T-helper 1 cell treated with Interleukin-12 subunit alpha and Interleukin-12 subunit beta and Interleukin-4 antibody, amounts not matched to agents 30 μg/mL and 1 μg/mL, for 36 hours (primary cell): ENCODE measurements at regions not wholly inside any gene's neighbourhood (a gene's known extent, or its start where the extent isn't known, plus 50 kb on each side); places are given as distances from the start of the nearest gene placed in this dataset.

Experiments
- H3K27ac Mint-ChIP-seq: one replicate; pipeline ENCODE4 v1.8.0; 2021; ENCODE audit warnings: mild to moderate bottlenecking, mixed read lengths
- H3K27me3 Mint-ChIP-seq: one replicate; pipeline ENCODE4 v1.8.0; 2021; ENCODE audit warnings: low read depth, mixed read lengths
- H3K36me3 Mint-ChIP-seq: one replicate; pipeline ENCODE4 v1.8.0; 2021; ENCODE audit warnings: low read depth, mixed read lengths
- H3K4me1 Mint-ChIP-seq: one replicate; pipeline ENCODE4 v1.8.0; 2021; ENCODE audit warnings: low read depth, mixed read lengths
- H3K4me3 Mint-ChIP-seq: one replicate; pipeline ENCODE4 v1.8.0; 2021; ENCODE audit warnings: mild to moderate bottlenecking, moderate library complexity, mixed read lengths
- H3K9me3 Mint-ChIP-seq: one replicate; pipeline ENCODE4 v1.8.0; 2021; ENCODE audit warnings: mixed read lengths

GRCh38 chr9:106438928-106439327 is 424.0 kb upstream of the ZNF462 start:
- Mint-ChIP-seq H3K4me3 (no peak overlapping the region), H3K27me3 (no peaks in the 10 kb centered on the region), H3K9me3 (peaks cover 4% of the 10 kb centered on the region), H3K4me1 (no peaks in the 10 kb centered on the region), H3K36me3 (no peaks in the 10 kb centered on the region), H3K27ac (no peak overlapping the region)

GRCh38 chr9:106441283-106441682 is 421.7 kb upstream of the ZNF462 start:
- H3K27me3 Mint-ChIP-seq, result no peaks in the 10 kb centered on the region
- H3K9me3 Mint-ChIP-seq, result peaks cover 4% of the 10 kb centered on the region
- no peak overlapping the region for H3K4me3 Mint-ChIP-seq
- H3K4me1 Mint-ChIP-seq, result no peaks in the 10 kb centered on the region
- H3K27ac Mint-ChIP-seq, result no peak overlapping the region
- no peaks in the 10 kb centered on the region for H3K36me3 Mint-ChIP-seq

- H3K36me3 Mint-ChIP-seq, result no peaks in the 10 kb centered on the region
- H3K4me3 Mint-ChIP-seq, result no peak overlapping the region
- no peaks in the 10 kb centered on the region for H3K27me3 Mint-ChIP-seq
- peaks cover 4% of the 10 kb centered on the region for H3K9me3 Mint-ChIP-seq
- no peaks in the 10 kb centered on the region for H3K4me1 Mint-ChIP-seq
- no peak overlapping the region for H3K27ac Mint-ChIP-seq
Observed at GRCh38 chr9:106443520-106443919, 419.4 kb upstream of the ZNF462 start.

- no peaks in the 10 kb centered on the region for H3K27me3 Mint-ChIP-seq
- H3K4me1 Mint-ChIP-seq, result no peaks in the 10 kb centered on the region
- no peak overlapping the region for H3K27ac Mint-ChIP-seq
- no peak overlapping the region for H3K4me3 Mint-ChIP-seq
- H3K36me3 Mint-ChIP-seq, result no peaks in the 10 kb centered on the region
- no peaks in the 10 kb centered on the region for H3K9me3 Mint-ChIP-seq
Observed at GRCh38 chr9:106445107-106445506, 417.9 kb upstream of the ZNF462 start.

GRCh38 chr9:106449336-106449927 is 413.5 kb upstream of the ZNF462 start:
- H3K27ac Mint-ChIP-seq, result no peak overlapping the region
- H3K4me1 Mint-ChIP-seq, result no peaks in the 10 kb centered on the region
- no peaks in the 10 kb centered on the region for H3K36me3 Mint-ChIP-seq
- H3K27me3 Mint-ChIP-seq, result no peaks in the 10 kb centered on the region
- peaks cover 3% of the 10 kb centered on the region for H3K9me3 Mint-ChIP-seq
- no peak overlapping the region for H3K4me3 Mint-ChIP-seq

GRCh38 chr9:106450549-106450948 is 412.4 kb upstream of the ZNF462 start:
- no peaks in the 10 kb centered on the region for H3K4me1 Mint-ChIP-seq
- H3K9me3 Mint-ChIP-seq, result peaks cover 3% of the 10 kb centered on the region
- no peaks in the 10 kb centered on the region for H3K36me3 Mint-ChIP-seq
- H3K27ac Mint-ChIP-seq, result no peak overlapping the region
- no peak overlapping the region for H3K4me3 Mint-ChIP-seq
- no peaks in the 10 kb centered on the region for H3K27me3 Mint-ChIP-seq

GRCh38 chr9:106451223-106451622 is 411.7 kb upstream of the ZNF462 start:
- Mint-ChIP-seq H3K4me3 (no peak overlapping the region), H3K27ac (no peak overlapping the region), H3K36me3 (no peaks in the 10 kb centered on the region), H3K4me1 (no peaks in the 10 kb centered on the region), H3K9me3 (peaks cover 3% of the 10 kb centered on the region), H3K27me3 (no peaks in the 10 kb centered on the region)

GRCh38 chr9:106456581-106456980 is 406.4 kb upstream of the ZNF462 start:
- no peaks in the 10 kb centered on the region for H3K27me3 Mint-ChIP-seq
- H3K9me3 Mint-ChIP-seq, result peaks cover 9% of the 10 kb centered on the region
- H3K36me3 Mint-ChIP-seq, result no peaks in the 10 kb centered on the region
- H3K27ac Mint-ChIP-seq, result no peak overlapping the region
- H3K4me3 Mint-ChIP-seq, result no peak overlapping the region
- no peaks in the 10 kb centered on the region for H3K4me1 Mint-ChIP-seq

GRCh38 chr9:106467113-106467864 is 395.7 kb upstream of the ZNF462 start:
- Mint-ChIP-seq H3K4me1 (no peaks in the 10 kb centered on the region), H3K9me3 (peaks cover 15% of the 10 kb centered on the region), H3K4me3 (no peak overlapping the region), H3K36me3 (no peaks in the 10 kb centered on the region), H3K27me3 (no peaks in the 10 kb centered on the region), H3K27ac (no peak overlapping the region)

- Mint-ChIP-seq H3K27ac (no peak overlapping the region), H3K9me3 (peaks cover 15% of the 10 kb centered on the region), H3K4me3 (no peak overlapping the region), H3K27me3 (no peaks in the 10 kb centered on the region), H3K36me3 (no peaks in the 10 kb centered on the region), H3K4me1 (no peaks in the 10 kb centered on the region)
Observed at GRCh38 chr9:106467865-106468164, 395.2 kb upstream of the ZNF462 start.

- H3K36me3 Mint-ChIP-seq, result no peaks in the 10 kb centered on the region
- H3K9me3 Mint-ChIP-seq, result peaks cover 15% of the 10 kb centered on the region
- H3K27me3 Mint-ChIP-seq, result no peaks in the 10 kb centered on the region
- H3K4me1 Mint-ChIP-seq, result no peaks in the 10 kb centered on the region
- no peak overlapping the region for H3K27ac Mint-ChIP-seq
- no peak overlapping the region for H3K4me3 Mint-ChIP-seq
Observed at GRCh38 chr9:106468431-106468830, 394.5 kb upstream of the ZNF462 start.

GRCh38 chr9:106478312-106478711 is 384.7 kb upstream of the ZNF462 start:
- Mint-ChIP-seq H3K36me3 (no peaks in the 10 kb centered on the region), H3K27me3 (no peaks in the 10 kb centered on the region), H3K4me1 (no peaks in the 10 kb centered on the region), H3K27ac (no peak overlapping the region), H3K4me3 (no peak overlapping the region), H3K9me3 (peaks cover 6% of the 10 kb centered on the region)

- Mint-ChIP-seq H3K9me3 (peaks cover 3% of the 10 kb centered on the region), H3K4me1 (no peaks in the 10 kb centered on the region), H3K36me3 (no peaks in the 10 kb centered on the region), H3K27ac (no peak overlapping the region), H3K4me3 (no peak overlapping the region), H3K27me3 (no peaks in the 10 kb centered on the region)
Observed at GRCh38 chr9:106478727-106479126, 384.2 kb upstream of the ZNF462 start.

GRCh38 chr9:106479679-106480078 is 383.3 kb upstream of the ZNF462 start:
- Mint-ChIP-seq H3K27ac (no peak overlapping the region), H3K9me3 (no peaks in the 10 kb centered on the region), H3K36me3 (no peaks in the 10 kb centered on the region), H3K27me3 (no peaks in the 10 kb centered on the region), H3K4me3 (no peak overlapping the region), H3K4me1 (no peaks in the 10 kb centered on the region)

GRCh38 chr9:106481013-106481609 is 381.9 kb upstream of the ZNF462 start:
- Mint-ChIP-seq H3K36me3 (no peaks in the 10 kb centered on the region), H3K27ac (no peak overlapping the region), H3K27me3 (no peaks in the 10 kb centered on the region), H3K9me3 (peaks cover 5% of the 10 kb centered on the region), H3K4me1 (no peaks in the 10 kb centered on the region), H3K4me3 (no peak overlapping the region)
